ENCODE measurements at regions not wholly inside any gene's neighbourhood (a gene's known extent, or its start where the extent isn't known, plus 50 kb on each side); places are given as distances from the start of the nearest gene placed in this dataset.

GRCh38 chr13:62243106-62243505, 827.5 kb upstream of the PCDH20 start:
- TF ChIP-seq ZFX (IDR thresholded peaks at IDR 0.05) (no peak), CTCF (conservative IDR thresholded peaks at IDR 0.05) (no peak)

Data from C4-2B (cell line).